Osteoblast (primary cell): ENCODE measurements at regions not wholly inside any gene's neighbourhood (a gene's known extent, or its start where the extent isn't known, plus 50 kb on each side); places are given as distances from the start of the nearest gene placed in this dataset.

ENCODE experiments used
- DNase-seq: peaks from one replicate; pipeline ENCODE4 v3.0.0; 2011; ENCODE audit warnings: low spot score, mixed read lengths; ENCODE audit not compliant: insufficient read length; ENCODE audit errors: missing footprints
- H2AFZ ChIP-seq: 2 replicates; pipeline ENCODE4 v1.6.0; 2011; ENCODE audit warnings: mild to moderate bottlenecking, low read length
- H3K27ac ChIP-seq: 2 replicates; pipeline ENCODE4 v1.5.1; 2011; ENCODE audit warnings: mild to moderate bottlenecking, low read depth, low read length, moderate library complexity
- H3K27me3 ChIP-seq: 2 replicates; pipeline ENCODE4 v1.6.0; 2012; ENCODE audit warnings: mild to moderate bottlenecking, control low read depth, inconsistent platforms, low read length, moderate library complexity; ENCODE audit not compliant: insufficient read depth
- H3K36me3 ChIP-seq: 2 replicates; pipeline ENCODE4 v1.5.1; 2011; ENCODE audit warnings: mild to moderate bottlenecking, low read length, control low read depth, moderate library complexity; ENCODE audit not compliant: insufficient read depth
- H3K4me1 ChIP-seq: 2 replicates; pipeline ENCODE4 v1.5.1; 2011; ENCODE audit warnings: mild to moderate bottlenecking, low read length, control low read depth, moderate library complexity; ENCODE audit not compliant: insufficient read depth
- H3K4me2 ChIP-seq: 2 replicates; pipeline ENCODE4 v1.6.0; 2011; ENCODE audit warnings: mild to moderate bottlenecking, low read length; ENCODE audit not compliant: insufficient read depth
- H3K4me3 ChIP-seq: fragments of 200-600 bp; sonication (generic); 3 replicates; pipeline ENCODE4 v1.5.1; 2012; ENCODE audit warnings: mild to moderate bottlenecking, low read length, inconsistent platforms; ENCODE audit not compliant: insufficient read depth
- H3K79me2 ChIP-seq: 2 replicates; pipeline ENCODE4 v1.6.0; 2012; ENCODE audit warnings: mild to moderate bottlenecking, low read length, control low read depth, inconsistent platforms; ENCODE audit not compliant: insufficient read depth
- H3K9me3 ChIP-seq: 2 replicates; pipeline ENCODE4 v1.5.1; 2011; ENCODE audit warnings: low read depth, low read length, control low read depth
- H4K20me1 ChIP-seq: 2 replicates; pipeline ENCODE4 v1.6.0; 2012; ENCODE audit warnings: mild to moderate bottlenecking, low read length, control low read depth; ENCODE audit not compliant: insufficient read depth
- TF ChIP-seq, protein P1 (sequence below): IDR thresholded peaks from 2 replicates; pipeline ENCODE4 v1.5.1; 2011; ENCODE audit warnings: mild to moderate bottlenecking, low read depth, low read length, moderate library complexity; ENCODE audit errors: extremely low read depth

DNA sequence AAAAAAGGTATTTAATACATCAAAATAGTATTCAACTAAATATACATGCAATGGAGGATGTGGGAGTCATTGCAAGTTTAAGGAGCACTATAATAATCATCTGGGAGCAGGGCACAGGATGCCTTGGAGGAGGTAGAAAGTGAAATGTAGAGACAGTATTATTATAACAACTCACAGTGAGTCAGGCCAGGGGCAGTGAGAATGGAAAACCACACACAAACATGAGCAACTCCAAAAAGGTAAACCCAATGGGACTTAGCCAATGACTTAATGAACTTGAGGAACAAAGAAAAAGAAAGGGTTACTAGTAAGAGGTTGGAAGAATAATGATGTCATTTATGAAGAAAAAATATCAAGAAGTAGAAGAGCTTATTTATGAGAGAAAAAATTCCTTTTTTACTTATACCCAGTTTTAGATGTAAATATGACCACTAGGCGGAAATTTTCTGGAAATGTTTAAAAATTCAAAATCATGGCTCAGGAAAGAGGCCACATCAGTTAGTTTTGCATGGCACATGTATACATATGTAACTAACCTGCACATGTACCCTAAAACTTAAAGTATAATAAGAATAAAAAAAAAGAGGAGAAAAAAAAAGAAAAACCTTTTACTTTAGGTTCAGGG is 389.3 kb downstream of the SUCLA2 start:
- H3K27me3 ChIP-seq: no peaks in the 10 kb centered on the region
- H3K4me3 ChIP-seq: no peak overlapping the region
- H4K20me1 ChIP-seq: no peaks in the 10 kb centered on the region
- H3K27ac ChIP-seq: no peak overlapping the region
- H3K4me1 ChIP-seq: no peaks in the 10 kb centered on the region
- TF ChIP-seq, protein P1, sequence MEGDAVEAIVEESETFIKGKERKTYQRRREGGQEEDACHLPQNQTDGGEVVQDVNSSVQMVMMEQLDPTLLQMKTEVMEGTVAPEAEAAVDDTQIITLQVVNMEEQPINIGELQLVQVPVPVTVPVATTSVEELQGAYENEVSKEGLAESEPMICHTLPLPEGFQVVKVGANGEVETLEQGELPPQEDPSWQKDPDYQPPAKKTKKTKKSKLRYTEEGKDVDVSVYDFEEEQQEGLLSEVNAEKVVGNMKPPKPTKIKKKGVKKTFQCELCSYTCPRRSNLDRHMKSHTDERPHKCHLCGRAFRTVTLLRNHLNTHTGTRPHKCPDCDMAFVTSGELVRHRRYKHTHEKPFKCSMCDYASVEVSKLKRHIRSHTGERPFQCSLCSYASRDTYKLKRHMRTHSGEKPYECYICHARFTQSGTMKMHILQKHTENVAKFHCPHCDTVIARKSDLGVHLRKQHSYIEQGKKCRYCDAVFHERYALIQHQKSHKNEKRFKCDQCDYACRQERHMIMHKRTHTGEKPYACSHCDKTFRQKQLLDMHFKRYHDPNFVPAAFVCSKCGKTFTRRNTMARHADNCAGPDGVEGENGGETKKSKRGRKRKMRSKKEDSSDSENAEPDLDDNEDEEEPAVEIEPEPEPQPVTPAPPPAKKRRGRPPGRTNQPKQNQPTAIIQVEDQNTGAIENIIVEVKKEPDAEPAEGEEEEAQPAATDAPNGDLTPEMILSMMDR: no peak
- no peak overlapping the region for H3K4me2 ChIP-seq
- H2AFZ ChIP-seq: no peak overlapping the region
- no peaks in the 10 kb centered on the region for H3K36me3 ChIP-seq
- no peak for DNase-seq
- no peaks in the 10 kb centered on the region for H3K9me3 ChIP-seq
- H3K79me2 ChIP-seq: no peaks in the 10 kb centered on the region

DNA sequence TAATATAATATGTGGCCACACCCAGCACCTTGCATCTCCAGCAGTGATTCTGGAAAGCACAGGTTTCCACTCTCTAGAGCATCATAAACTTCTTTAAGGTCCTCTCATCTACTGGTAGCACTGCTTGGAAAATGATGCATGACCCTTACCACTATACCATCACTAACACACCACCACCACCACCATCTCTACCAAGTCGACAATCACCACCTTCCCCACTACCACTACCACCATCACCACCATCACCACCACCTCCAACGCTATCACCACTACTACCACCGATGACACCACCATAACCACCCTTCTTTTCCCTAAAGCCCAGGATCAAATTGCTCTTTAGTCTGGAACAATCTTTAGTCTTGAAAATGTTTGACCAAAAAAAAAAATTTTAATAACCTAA is 390.4 kb downstream of the SUCLA2 start:
- no peak overlapping the region for H3K4me2 ChIP-seq
- H3K79me2 ChIP-seq: no peaks in the 10 kb centered on the region
- no peaks in the 10 kb centered on the region for H3K36me3 ChIP-seq
- no peaks in the 10 kb centered on the region for H4K20me1 ChIP-seq
- no peaks in the 10 kb centered on the region for H3K9me3 ChIP-seq
- no peak overlapping the region for H2AFZ ChIP-seq
- no peaks in the 10 kb centered on the region for H3K27me3 ChIP-seq
- no peak overlapping the region for H3K4me3 ChIP-seq
- no peak for DNase-seq
- H3K27ac ChIP-seq: no peak overlapping the region
- H3K4me1 ChIP-seq: no peaks in the 10 kb centered on the region
- TF ChIP-seq, protein P1: no peak

DNA sequence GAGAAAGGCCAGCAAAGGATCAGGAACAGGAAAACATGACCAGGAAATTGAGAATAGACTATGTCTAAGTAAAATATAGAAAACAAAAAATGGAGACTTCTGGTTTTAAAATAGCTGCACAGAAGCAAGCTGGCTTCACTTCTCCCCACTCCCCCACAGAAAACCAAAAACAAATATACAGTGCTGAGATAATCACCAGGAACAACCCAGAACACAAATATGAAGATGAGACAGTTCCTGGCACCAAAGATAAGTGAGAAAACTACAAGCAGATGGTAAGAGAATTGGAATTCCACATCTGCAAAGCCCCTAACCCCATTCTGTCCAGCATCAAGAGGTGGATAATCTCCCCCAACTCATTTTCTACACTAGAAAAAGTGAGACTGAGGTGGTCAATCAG is 397.7 kb downstream of the SUCLA2 start:
- Histone ChIP-seq H3K79me2 (no peaks in the 10 kb centered on the region), H3K36me3 (no peaks in the 10 kb centered on the region), H3K27me3 (no peaks in the 10 kb centered on the region), H3K4me1 (no peaks in the 10 kb centered on the region), H3K4me2 (no peak overlapping the region), H3K4me3 (no peak overlapping the region), H4K20me1 (no peaks in the 10 kb centered on the region), H2AFZ (no peak overlapping the region), H3K27ac (no peak overlapping the region), H3K9me3 (no peaks in the 10 kb centered on the region)
- TF ChIP-seq, protein P1: no peak
- DNase-seq: no peak

DNA sequence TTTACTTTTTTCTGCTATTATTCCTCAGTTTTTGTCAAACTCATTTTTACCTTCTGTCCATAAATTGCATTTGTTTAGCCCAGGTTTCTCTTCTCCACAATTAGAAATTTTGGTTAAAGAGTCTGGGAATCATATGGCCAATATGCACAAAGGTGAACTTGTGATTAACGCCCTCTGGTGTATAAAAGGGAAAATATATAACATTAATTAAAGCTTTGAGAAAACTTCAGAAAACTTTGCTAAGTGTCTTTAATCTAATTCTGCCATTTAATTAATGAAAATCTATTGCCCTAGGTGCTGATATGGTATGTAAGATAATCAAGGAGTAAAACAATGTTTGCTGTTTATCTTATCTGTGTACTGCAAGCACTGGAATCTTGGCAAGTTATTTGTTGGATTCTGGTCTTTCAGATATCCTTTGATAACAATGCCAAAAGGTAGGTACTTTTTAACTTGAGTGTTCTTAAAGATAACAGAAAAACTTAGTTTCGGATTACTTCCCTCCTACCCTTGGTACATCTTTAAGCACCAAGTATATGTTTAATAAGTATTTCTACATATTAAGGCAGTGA is 402.6 kb downstream of the SUCLA2 start:
- no peaks in the 10 kb centered on the region for H3K9me3 ChIP-seq
- no peaks in the 10 kb centered on the region for H3K79me2 ChIP-seq
- no peak overlapping the region for H3K4me3 ChIP-seq
- TF ChIP-seq, protein P1: peak; percentile 37
- H4K20me1 ChIP-seq: no peaks in the 10 kb centered on the region
- H3K36me3 ChIP-seq: no peaks in the 10 kb centered on the region
- no peak overlapping the region for H2AFZ ChIP-seq
- no peaks in the 10 kb centered on the region for H3K27me3 ChIP-seq
- no peak overlapping the region for H3K4me2 ChIP-seq
- no peaks in the 10 kb centered on the region for H3K4me1 ChIP-seq
- no peak overlapping the region for H3K27ac ChIP-seq
- peak; percentile 29 for DNase-seq
